CD14-positive monocyte (primary cell): ENCODE measurements at regions not wholly inside any gene's neighbourhood (a gene's known extent, or its start where the extent isn't known, plus 50 kb on each side); places are given as distances from the start of the nearest gene placed in this dataset.

ENCODE experiments used
- DNase-seq, 3 donors: peaks; one replicate each; pipeline ENCODE4 v3.0.0-alpha.2; 2011 to 2022
- H2AFZ ChIP-seq: 2 replicates; pipeline ENCODE4 v1.6.0; 2012; ENCODE audit warnings: mild to moderate bottlenecking, low read depth, low read length, inconsistent platforms; ENCODE audit not compliant: insufficient read depth, poor library complexity, severe bottlenecking
- H3K27ac ChIP-seq, 2 donors: 1 replicate in 1 of 2; 2 replicates in 1 of 2; pipeline ENCODE4 v1.5.1; 2012 to 2013; ENCODE audit warnings: low read length in 2 of 2, control low read depth in 1 of 2, inconsistent platforms in 1 of 2, low read depth in 1 of 2, mild to moderate bottlenecking in 1 of 2
- H3K27me3 ChIP-seq, 2 donors: one replicate each; pipeline versions ENCODE4 v1.6.0 to v1.6.1; 2011 to 2013; ENCODE audit warnings: low read length in 2 of 2; ENCODE audit not compliant: control insufficient read depth in 2 of 2, insufficient read depth in 2 of 2
- H3K36me3 ChIP-seq, 2 donors: replicated peaks in 1 of 2; 1 replicate in 1 of 2; 2 replicates in 1 of 2; pipeline versions ENCODE4 v1.5.1 to v1.6.1; 2012 to 2013; ENCODE audit warnings: low read length in 2 of 2, control low read depth in 1 of 2, inconsistent platforms in 1 of 2, mild to moderate bottlenecking in 1 of 2; ENCODE audit not compliant: insufficient read depth in 2 of 2, control insufficient read depth in 1 of 2
- H3K4me1 ChIP-seq, 2 donors: 1 replicate in 1 of 2; 2 replicates in 1 of 2; pipeline versions ENCODE4 v1.5.1 to v1.6.1; 2012 to 2013; ENCODE audit warnings: low read length in 2 of 2, control low read depth in 1 of 2, inconsistent platforms in 1 of 2, mild to moderate bottlenecking in 1 of 2, moderate library complexity in 1 of 2; ENCODE audit not compliant: insufficient read depth in 2 of 2, control insufficient read depth in 1 of 2
- H3K4me2 ChIP-seq: replicated peaks from 2 replicates; pipeline ENCODE3; 2012; ENCODE audit warnings: low read length, moderate library complexity, mild to moderate bottlenecking; ENCODE audit not compliant: poor library complexity, severe bottlenecking; ENCODE audit errors: extremely low read depth
- H3K4me3 ChIP-seq, 3 experiments: fragments of 200-600 bp in 1 of 3; sonication (generic) in 1 of 3; replicated peaks in 1 of 3; 1 replicate in 2 of 3; 2 replicates in 1 of 3; pipeline ENCODE4 v1.5.1; 2011 to 2013; ENCODE audit warnings: low read length in 3 of 3, mild to moderate bottlenecking in 3 of 3, control low read depth in 2 of 3, low read depth in 2 of 3, inconsistent platforms in 1 of 3, moderate library complexity in 1 of 3
- H3K79me2 ChIP-seq: 2 replicates; pipeline ENCODE4 v1.6.0; 2012; ENCODE audit warnings: mild to moderate bottlenecking, control low read depth, inconsistent platforms, low read length, moderate library complexity; ENCODE audit not compliant: insufficient read depth
- H3K9ac ChIP-seq: 2 replicates; pipeline ENCODE4 v1.6.0; 2017; ENCODE audit warnings: low read length, mild to moderate bottlenecking; ENCODE audit not compliant: insufficient read depth, poor library complexity, severe bottlenecking
- H3K9me3 ChIP-seq, 2 donors: replicated peaks in 1 of 2; 1 replicate in 1 of 2; 2 replicates in 1 of 2; pipeline versions ENCODE4 v1.5.1 to v1.6.1; 2012 to 2013; ENCODE audit warnings: low read length in 2 of 2, control low read depth in 1 of 2; ENCODE audit not compliant: control insufficient read depth in 1 of 2, insufficient read depth in 1 of 2
- H4K20me1 ChIP-seq: 2 replicates; pipeline ENCODE4 v1.6.0; 2012; ENCODE audit warnings: mild to moderate bottlenecking, low read length, control low read depth, moderate library complexity; ENCODE audit not compliant: insufficient read depth
- H3K27ac Mint-ChIP-seq, 7 donors: one replicate each; pipeline ENCODE4 v1.8.0; 2020; ENCODE audit warnings: mild to moderate bottlenecking in 7 of 7, mixed read lengths in 7 of 7, moderate library complexity in 6 of 7, inconsistent platforms in 2 of 7
- H3K27me3 Mint-ChIP-seq, 3 donors: one replicate each; pipeline ENCODE4 v1.8.0; 2021 to 2022; ENCODE audit warnings: low read depth in 3 of 3, mild to moderate bottlenecking in 3 of 3, mixed read lengths in 3 of 3, moderate library complexity in 3 of 3, inconsistent platforms in 1 of 3
- H3K36me3 Mint-ChIP-seq, 2 donors: one replicate each; pipeline ENCODE4 v1.8.0; 2020; ENCODE audit warnings: mixed read lengths in 2 of 2, inconsistent platforms in 1 of 2, mild to moderate bottlenecking in 1 of 2
- H3K4me1 Mint-ChIP-seq: one replicate; pipeline ENCODE4 v1.8.0; 2020; ENCODE audit warnings: mild to moderate bottlenecking, mixed read lengths
- H3K4me3 Mint-ChIP-seq, 2 donors: one replicate each; pipeline ENCODE4 v1.8.0; 2020; ENCODE audit warnings: mild to moderate bottlenecking in 2 of 2, mixed read lengths in 2 of 2, moderate library complexity in 1 of 2
- H3K9me3 Mint-ChIP-seq, 7 donors: one replicate each; pipeline ENCODE4 v1.8.0; 2020 to 2022; ENCODE audit warnings: mixed read lengths in 7 of 7, mild to moderate bottlenecking in 6 of 7, moderate library complexity in 6 of 7, inconsistent platforms in 2 of 7
- WGBS: methylation state at CpG from one replicate; pipeline ENCODE4 v1.1.5; 2013; ENCODE audit warnings: missing lambda C conversion rate; ENCODE audit not compliant: insufficient coverage; 5-methylcytosine and 5-hydroxymethylcytosine counted together
- intact Hi-C, 2 donors: fragments of 100-400 bp; cut with micrococcal nuclease; formaldehyde crosslinking; loops; one replicate each; pipeline versions ENCODE4 v1.15.0 to v1.15.1; 2023
- TF ChIP-seq, protein P1 (sequence below): fragments of 200-600 bp; IDR thresholded peaks from one replicate; pipeline ENCODE4 v1.8.0; 2022; ENCODE audit warnings: antibody characterized with exemption, mild to moderate bottlenecking

DNA sequence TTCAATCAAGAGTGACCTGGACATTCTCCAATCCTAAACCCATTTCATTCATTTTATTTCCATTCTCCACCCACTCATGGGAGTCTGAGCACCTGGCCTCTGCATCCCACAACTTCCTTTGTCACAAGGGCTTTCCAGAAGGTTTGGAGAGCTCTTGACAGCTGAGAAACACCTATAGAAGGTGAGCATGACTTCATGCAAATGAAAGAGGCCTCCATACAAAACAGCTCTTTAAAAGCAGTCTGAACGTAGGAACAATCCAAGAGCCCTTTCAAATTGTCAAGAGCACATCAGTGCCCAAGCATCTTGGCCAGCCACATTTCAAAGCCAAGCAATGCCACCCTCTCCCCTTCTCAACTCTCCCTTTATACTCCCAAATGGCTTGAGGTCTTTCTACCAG lies 74.9 kb upstream of the RAP2C start:
- H3K36me3 ChIP-seq: no peaks in the 10 kb centered on the region
- H3K9ac ChIP-seq: no peak overlapping the region
- TF ChIP-seq, protein P1, sequence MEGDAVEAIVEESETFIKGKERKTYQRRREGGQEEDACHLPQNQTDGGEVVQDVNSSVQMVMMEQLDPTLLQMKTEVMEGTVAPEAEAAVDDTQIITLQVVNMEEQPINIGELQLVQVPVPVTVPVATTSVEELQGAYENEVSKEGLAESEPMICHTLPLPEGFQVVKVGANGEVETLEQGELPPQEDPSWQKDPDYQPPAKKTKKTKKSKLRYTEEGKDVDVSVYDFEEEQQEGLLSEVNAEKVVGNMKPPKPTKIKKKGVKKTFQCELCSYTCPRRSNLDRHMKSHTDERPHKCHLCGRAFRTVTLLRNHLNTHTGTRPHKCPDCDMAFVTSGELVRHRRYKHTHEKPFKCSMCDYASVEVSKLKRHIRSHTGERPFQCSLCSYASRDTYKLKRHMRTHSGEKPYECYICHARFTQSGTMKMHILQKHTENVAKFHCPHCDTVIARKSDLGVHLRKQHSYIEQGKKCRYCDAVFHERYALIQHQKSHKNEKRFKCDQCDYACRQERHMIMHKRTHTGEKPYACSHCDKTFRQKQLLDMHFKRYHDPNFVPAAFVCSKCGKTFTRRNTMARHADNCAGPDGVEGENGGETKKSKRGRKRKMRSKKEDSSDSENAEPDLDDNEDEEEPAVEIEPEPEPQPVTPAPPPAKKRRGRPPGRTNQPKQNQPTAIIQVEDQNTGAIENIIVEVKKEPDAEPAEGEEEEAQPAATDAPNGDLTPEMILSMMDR: no peak
- no peaks in the 10 kb centered on the region for H3K4me1 ChIP-seq
- H3K27me3 ChIP-seq: peaks cover 0 to 6% of the 10 kb centered on the region in 2 donors
- no peaks in the 10 kb centered on the region for H3K36me3 Mint-ChIP-seq
- no peaks in the 10 kb centered on the region for H4K20me1 ChIP-seq
- no peaks in the 10 kb centered on the region for H3K4me1 Mint-ChIP-seq
- H3K79me2 ChIP-seq: no peaks in the 10 kb centered on the region
- no peak overlapping the region for H3K27ac ChIP-seq
- H3K4me2 ChIP-seq: no peak overlapping the region
- peaks cover 0 to 2% (median under 1%) of the 10 kb centered on the region in 3 donors for H3K27me3 Mint-ChIP-seq
- intact Hi-C loops: loop anchor here in 1 of 2 donors (10.0 kb wide), 1 partner anchor 321 kb away; no protein-coding TSS in a partner anchor
- WGBS: no CpG with 5 or more reads among the region's 1 CpG
- no peaks in the 10 kb centered on the region for H3K9me3 ChIP-seq
- no peak overlapping the region for H3K4me3 Mint-ChIP-seq
- no peak overlapping the region for H3K27ac Mint-ChIP-seq
- peaks cover 0 to 5% (median 0%) of the 10 kb centered on the region in 7 donors for H3K9me3 Mint-ChIP-seq
- H3K4me3 ChIP-seq: no peak overlapping the region
- DNase-seq: no peak
- H2AFZ ChIP-seq: no peak overlapping the region

DNA sequence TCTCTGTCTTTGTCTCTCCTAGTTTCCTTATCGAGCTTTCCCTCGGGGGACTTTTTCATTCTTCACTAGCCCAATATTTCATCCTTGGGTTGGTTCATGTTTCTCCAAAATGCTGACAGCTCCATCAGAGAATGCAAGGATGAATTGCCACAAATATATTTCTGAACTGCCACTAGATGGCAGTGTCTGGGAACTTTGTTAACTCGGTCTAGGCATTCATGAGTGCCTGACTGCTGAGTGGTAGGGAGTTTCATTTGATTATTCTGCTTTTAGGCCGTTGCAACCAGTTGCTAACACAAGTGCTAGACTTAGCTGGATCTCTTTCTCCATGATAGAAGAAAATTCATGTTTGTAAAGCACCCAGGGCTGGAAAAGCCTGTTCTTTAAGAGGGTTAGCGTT lies 73.5 kb upstream of the RAP2C start:
- Mint-ChIP-seq H3K27ac (no peak overlapping the region), H3K9me3 (peaks cover 0 to 5% (median 0%) of the 10 kb centered on the region in 7 donors), H3K36me3 (no peaks in the 10 kb centered on the region), H3K27me3 (peaks cover 0 to 2% (median 2%) of the 10 kb centered on the region in 3 donors), H3K4me3 (no peak overlapping the region), H3K4me1 (no peaks in the 10 kb centered on the region)
- no peak overlapping the region for H3K27ac ChIP-seq
- no peak overlapping the region for H3K9ac ChIP-seq
- no peaks in the 10 kb centered on the region for H3K4me1 ChIP-seq
- H3K27me3 ChIP-seq: peaks cover 0 to 4% of the 10 kb centered on the region in 2 donors
- intact Hi-C loops: loop anchor here in 1 of 2 donors (10.0 kb wide), 1 partner anchor 322 kb away; no protein-coding TSS in a partner anchor
- H4K20me1 ChIP-seq: no peaks in the 10 kb centered on the region
- peak; percentile 18 to 49 (median 33) for DNase-seq
- no CpG with 5 or more reads among the region's 5 CpGs for WGBS
- no peaks in the 10 kb centered on the region for H3K9me3 ChIP-seq
- H3K4me2 ChIP-seq: peak overlapping the region; percentile 8
- TF ChIP-seq, protein P1: peak; percentile 59
- no peak overlapping the region for H2AFZ ChIP-seq
- H3K79me2 ChIP-seq: no peaks in the 10 kb centered on the region
- no peak overlapping the region for H3K4me3 ChIP-seq
- H3K36me3 ChIP-seq: no peaks in the 10 kb centered on the region
